BE2C (cell line): ENCODE measurements at regions not wholly inside any gene's neighbourhood (a gene's known extent, or its start where the extent isn't known, plus 50 kb on each side); places are given as distances from the start of the nearest gene placed in this dataset.

Experiments used
- DNase-seq: peaks from one replicate; pipeline ENCODE4 v3.0.0-alpha.2; 2020
- H3K27me3 ChIP-seq: fragments of 250-450 bp; sonication (Bioruptor Pico); 2 replicates; pipeline ENCODE4 v1.5.1; 2020; ENCODE audit warnings: mild to moderate bottlenecking
- H3K36me3 ChIP-seq: fragments of 250-450 bp; sonication (Bioruptor Pico); 2 replicates; pipeline ENCODE4 v1.5.1; 2020; ENCODE audit warnings: mild to moderate bottlenecking
- H3K4me1 ChIP-seq: fragments of 250-450 bp; sonication (Bioruptor Pico); 2 replicates; pipeline ENCODE4 v1.5.1; 2020
- H3K4me3 ChIP-seq: 2 replicates; pipeline ENCODE4 v1.5.1; 2011; ENCODE audit warnings: low read depth, low read length
- H3K9me3 ChIP-seq: fragments of 250-450 bp; sonication (Bioruptor Pico); 2 replicates; pipeline ENCODE4 v1.5.1; 2020
- CTCF ChIP-seq: IDR thresholded peaks from 2 replicates; pipeline ENCODE4 v1.5.1; 2012; ENCODE audit warnings: mild to moderate bottlenecking, low read depth, low read length

GRCh38 chr7:49433794-49434193 lies 339.6 kb upstream of the VWC2 start:
- no peak for TF ChIP-seq CTCF
- Histone ChIP-seq H3K4me1 (no peaks in the 10 kb centered on the region), H3K9me3 (no peaks in the 10 kb centered on the region; the same call in none of the 2 replicates), H3K27me3 (no peaks in the 10 kb centered on the region), H3K36me3 (no peaks in the 10 kb centered on the region), H3K4me3 (no peak overlapping the region)
- no peak for DNase-seq

- Histone ChIP-seq H3K27me3 (no peaks in the 10 kb centered on the region), H3K4me1 (no peaks in the 10 kb centered on the region), H3K9me3 (no peaks in the 10 kb centered on the region; the same call in none of the 2 replicates), H3K4me3 (no peak overlapping the region), H3K36me3 (no peaks in the 10 kb centered on the region)
- DNase-seq: no peak
- no peak for TF ChIP-seq CTCF
Measured at GRCh38 chr7:49434846-49435245, 338.6 kb upstream of the VWC2 start.

- Histone ChIP-seq H3K36me3 (no peaks in the 10 kb centered on the region), H3K9me3 (no peaks in the 10 kb centered on the region; the same call in 1 of the 2 replicates), H3K4me1 (no peaks in the 10 kb centered on the region), H3K27me3 (no peaks in the 10 kb centered on the region), H3K4me3 (no peak overlapping the region)
- no peak for DNase-seq
- no peak for TF ChIP-seq CTCF
Measured at GRCh38 chr7:49438281-49438680, 335.2 kb upstream of the VWC2 start.

GRCh38 chr7:49443515-49443914 lies 329.9 kb upstream of the VWC2 start:
- no peaks in the 10 kb centered on the region for H3K4me1 ChIP-seq
- H3K36me3 ChIP-seq: no peaks in the 10 kb centered on the region
- H3K27me3 ChIP-seq: no peaks in the 10 kb centered on the region
- DNase-seq: no peak
- H3K9me3 ChIP-seq: no peaks in the 10 kb centered on the region
- TF ChIP-seq CTCF: no peak
- no peak overlapping the region for H3K4me3 ChIP-seq

GRCh38 chr7:49453486-49453885 lies 320.0 kb upstream of the VWC2 start:
- Histone ChIP-seq H3K4me1 (no peaks in the 10 kb centered on the region), H3K27me3 (no peaks in the 10 kb centered on the region), H3K4me3 (no peak overlapping the region), H3K36me3 (no peaks in the 10 kb centered on the region), H3K9me3 (peaks cover 3% of the 10 kb centered on the region; the same call in 1 of the 2 replicates)
- no peak for TF ChIP-seq CTCF
- no peak for DNase-seq

GRCh38 chr7:49479441-49479840 lies 294.0 kb upstream of the VWC2 start:
- Histone ChIP-seq H3K27me3 (no peaks in the 10 kb centered on the region), H3K4me3 (no peak overlapping the region), H3K36me3 (no peaks in the 10 kb centered on the region), H3K9me3 (no peaks in the 10 kb centered on the region), H3K4me1 (no peaks in the 10 kb centered on the region)
- DNase-seq: no peak
- TF ChIP-seq CTCF: no peak
